ENCODE measurements at regions not wholly inside any gene's neighbourhood (a gene's known extent, or its start where the extent isn't known, plus 50 kb on each side); places are given as distances from the start of the nearest gene placed in this dataset.
A peak's percentile ranks its signal among the peaks of the same experiment; 100 is the strongest.

DNA sequence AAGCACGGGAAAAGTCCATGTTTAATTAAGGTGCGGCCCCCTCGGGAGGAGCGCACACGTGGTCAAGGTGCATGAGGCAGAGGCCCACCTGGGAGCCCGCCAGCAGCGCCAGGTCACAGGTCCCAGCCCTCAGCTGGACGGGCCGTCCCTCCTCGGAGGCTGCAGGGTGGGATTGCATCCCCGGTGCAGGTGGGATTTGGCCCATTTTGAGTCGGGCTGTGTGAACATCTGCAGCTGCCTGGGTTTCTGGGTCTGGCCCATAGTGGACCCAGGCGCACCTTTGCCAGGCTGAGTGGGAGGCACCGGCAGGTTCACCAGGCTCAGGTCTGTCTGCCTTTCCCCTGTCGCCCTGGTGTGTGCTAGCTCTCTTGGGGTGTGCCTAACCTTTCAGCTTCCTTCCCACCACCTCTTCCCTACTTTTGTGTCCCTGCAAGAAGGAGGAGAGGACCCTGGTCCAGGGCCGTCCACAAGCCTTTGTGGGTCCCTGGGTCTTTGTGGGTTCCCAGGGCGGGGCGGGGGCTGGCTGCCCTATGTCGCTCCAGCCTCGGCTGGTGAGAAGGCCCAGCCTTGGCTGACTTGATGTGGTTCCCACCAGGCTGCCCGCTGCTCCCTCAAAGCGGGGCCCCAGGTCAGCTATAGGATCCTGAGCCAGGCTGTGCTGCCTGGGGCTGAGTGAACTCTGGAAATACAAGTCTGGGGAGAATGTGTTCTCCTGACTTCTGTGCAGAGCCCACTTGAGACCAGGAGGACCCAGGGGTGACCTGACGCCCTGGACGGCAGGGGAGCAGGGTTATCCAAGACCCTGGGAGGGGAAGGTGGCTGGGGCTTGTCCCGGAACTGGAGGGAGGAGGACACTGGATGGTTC is 186.7 kb upstream of the SHH start:
- ATAC-seq (ENCODE audit: low FRiP score) (no peak), DNase-seq (peak in 1 of 2 donors; percentile 46)
- Histone ChIP-seq H3K4me1 (ENCODE audit: control insufficient read depth in 1 of 2, insufficient read depth in 2 of 2, low read length in 2 of 2) (no peaks in the 10 kb centered on the region), H3K9me3 (ENCODE audit: control insufficient read depth, low read length) (no peaks in the 10 kb centered on the region), H3K4me3 (ENCODE audit: low read length in 2 of 2) (no peak overlapping the region), H3K36me3 (ENCODE audit: control insufficient read depth in 1 of 2, insufficient read depth in 2 of 2, low read length in 1 of 2) (no peaks in the 10 kb centered on the region), H3K27ac (ENCODE audit: low read depth in 1 of 2, low read length in 2 of 2) (no peak overlapping the region), H3K27me3 (ENCODE audit: control insufficient read depth in 1 of 2, insufficient read depth in 2 of 2, low read length in 1 of 2) (no peaks in the 10 kb centered on the region)
- intact Hi-C loops (cut with DNase I): no loop called here
- 88 to 89% methylated on average over 25 of the region's 25 CpGs for WGBS, 2 donors

DNA sequence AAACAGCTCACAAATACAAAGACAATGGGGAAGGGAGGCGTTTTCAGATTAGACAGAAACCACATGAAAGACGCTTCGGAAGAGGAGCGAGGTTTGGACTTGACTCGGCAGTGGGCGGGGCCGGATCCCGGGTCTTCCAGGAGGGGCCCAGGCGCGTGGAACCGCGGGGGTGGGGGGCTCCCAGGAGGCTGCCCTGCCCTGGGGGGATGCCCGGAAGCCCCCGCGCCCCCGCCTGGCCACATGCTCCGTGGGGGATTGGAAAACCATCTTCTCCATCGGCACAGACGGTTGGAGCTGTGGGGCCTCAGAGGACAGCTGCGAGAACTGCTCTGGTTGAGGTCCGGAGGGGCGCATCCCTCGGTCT is 186.0 kb upstream of the SHH start:
- Histone ChIP-seq H3K9me3 (ENCODE audit: control insufficient read depth, low read length) (no peaks in the 10 kb centered on the region), H3K27me3 (ENCODE audit: control insufficient read depth in 1 of 2, insufficient read depth in 2 of 2, low read length in 1 of 2) (no peaks in the 10 kb centered on the region), H3K27ac (ENCODE audit: low read depth in 1 of 2, low read length in 2 of 2) (no peak overlapping the region), H3K4me1 (ENCODE audit: control insufficient read depth in 1 of 2, insufficient read depth in 2 of 2, low read length in 2 of 2) (no peaks in the 10 kb centered on the region), H3K36me3 (ENCODE audit: control insufficient read depth in 1 of 2, insufficient read depth in 2 of 2, low read length in 1 of 2) (no peaks in the 10 kb centered on the region), H3K4me3 (ENCODE audit: low read length in 2 of 2) (no peak overlapping the region)
- WGBS, 2 donors: 78 to 79% methylated on average over 23 of the region's 23 CpGs
- DNase-seq (peak in 1 of 2 donors; percentile 66), ATAC-seq (ENCODE audit: low FRiP score) (no peak)
- intact Hi-C loops (cut with DNase I): no loop called here

DNA sequence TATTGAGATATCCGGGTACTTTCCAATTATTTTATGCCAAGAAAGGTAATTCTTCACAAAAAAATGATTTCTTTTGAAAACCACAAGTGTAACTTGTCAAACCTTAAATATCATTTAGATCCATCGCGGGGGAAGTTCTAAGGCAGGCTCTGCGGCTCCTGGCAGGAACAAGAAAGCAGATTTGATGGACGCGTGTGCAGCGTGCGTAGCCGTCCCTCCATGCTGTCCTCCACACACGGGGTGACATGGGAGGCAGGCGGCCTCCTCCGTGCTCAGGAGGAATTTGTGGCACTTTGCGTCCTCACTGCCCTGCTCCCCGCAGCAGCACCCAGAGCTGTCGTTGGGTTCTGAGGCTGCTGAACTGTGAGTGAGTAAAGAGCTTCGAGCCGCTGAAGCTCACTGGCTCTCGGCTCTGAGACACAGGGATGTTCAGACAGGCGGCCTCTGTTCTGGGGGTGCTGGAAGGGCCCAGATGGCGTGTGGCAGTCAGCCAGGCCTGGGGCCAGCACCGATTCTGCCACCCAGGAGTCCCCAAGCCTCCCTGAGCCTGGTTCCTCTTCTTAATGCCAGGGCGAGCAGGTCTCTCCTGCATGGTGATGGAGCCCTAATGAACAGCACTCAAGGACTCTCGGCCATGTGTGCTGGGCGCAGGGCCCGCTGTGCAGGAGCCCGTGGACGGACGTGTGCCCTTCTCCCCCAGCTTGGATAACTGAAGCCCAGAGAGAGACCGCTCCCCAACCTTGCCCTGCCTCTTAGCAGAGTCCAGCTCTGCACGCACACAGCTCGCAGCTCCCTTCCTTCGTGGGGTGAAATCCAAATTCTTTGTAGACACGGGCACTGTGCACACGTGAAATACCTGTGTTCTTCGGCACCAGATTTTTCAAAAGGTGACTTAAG is 185.4 kb upstream of the SHH start:
- peak in 1 of 2 donors; percentile 33 for DNase-seq
- Histone ChIP-seq H3K27ac (ENCODE audit: low read depth in 1 of 2, low read length in 2 of 2) (no peak overlapping the region), H3K27me3 (ENCODE audit: control insufficient read depth in 1 of 2, insufficient read depth in 2 of 2, low read length in 1 of 2) (no peaks in the 10 kb centered on the region), H3K4me3 (ENCODE audit: low read length in 2 of 2) (no peak overlapping the region), H3K36me3 (ENCODE audit: control insufficient read depth in 1 of 2, insufficient read depth in 2 of 2, low read length in 1 of 2) (no peaks in the 10 kb centered on the region), H3K4me1 (ENCODE audit: control insufficient read depth in 1 of 2, insufficient read depth in 2 of 2, low read length in 2 of 2) (no peaks in the 10 kb centered on the region), H3K9me3 (ENCODE audit: control insufficient read depth, low read length) (no peaks in the 10 kb centered on the region)
- 77 to 80% methylated on average over 35 of the region's 35 CpGs for WGBS, 2 donors
- no peak for ATAC-seq (ENCODE audit: low FRiP score)
- intact Hi-C loops (cut with DNase I): no loop called here

DNA sequence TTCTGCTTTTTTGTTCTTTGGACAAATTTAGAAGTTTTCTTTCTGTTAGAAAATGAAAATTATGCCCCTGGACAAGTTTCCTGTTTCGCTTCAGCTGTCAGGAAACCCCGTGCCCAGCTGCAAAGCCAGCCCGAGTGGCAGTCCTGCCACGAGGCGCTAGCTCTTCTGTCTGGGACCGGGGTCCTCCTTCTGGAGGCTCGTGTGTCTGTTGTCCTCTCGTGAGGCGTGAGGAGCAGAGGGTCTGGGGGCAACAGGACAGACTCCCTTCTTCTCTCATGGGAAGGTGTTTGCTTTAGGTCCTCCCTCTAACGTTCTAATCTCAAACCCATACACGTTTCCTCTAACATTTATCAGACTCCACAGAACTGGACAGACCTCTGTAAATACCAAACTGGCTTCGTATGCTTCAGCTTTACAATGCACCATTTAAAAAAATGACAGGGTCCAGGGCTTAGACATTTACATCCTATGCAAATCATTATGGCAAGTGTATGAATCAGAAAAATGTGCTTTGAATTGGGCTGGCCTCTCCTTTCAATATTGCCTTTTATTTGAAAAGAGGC is 184.5 kb upstream of the SHH start:
- intact Hi-C loops (cut with DNase I): no loop called here
- H3K27me3 ChIP-seq (ENCODE audit: control insufficient read depth in 1 of 2, insufficient read depth in 2 of 2, low read length in 1 of 2): no peaks in the 10 kb centered on the region
- no peaks in the 10 kb centered on the region for H3K4me1 ChIP-seq (ENCODE audit: control insufficient read depth in 1 of 2, insufficient read depth in 2 of 2, low read length in 2 of 2)
- H3K9me3 ChIP-seq (ENCODE audit: control insufficient read depth, low read length): no peaks in the 10 kb centered on the region
- WGBS, 2 donors: 45 to 59% methylated on average over 12 of the region's 12 CpGs
- no peak overlapping the region for H3K27ac ChIP-seq (ENCODE audit: low read depth in 1 of 2, low read length in 2 of 2)
- no peak for ATAC-seq (ENCODE audit: low FRiP score)
- no peaks in the 10 kb centered on the region for H3K36me3 ChIP-seq (ENCODE audit: control insufficient read depth in 1 of 2, insufficient read depth in 2 of 2, low read length in 1 of 2)
- H3K4me3 ChIP-seq (ENCODE audit: low read length in 2 of 2): no peak overlapping the region
- peak in 1 of 2 donors; percentile 61 for DNase-seq

DNA sequence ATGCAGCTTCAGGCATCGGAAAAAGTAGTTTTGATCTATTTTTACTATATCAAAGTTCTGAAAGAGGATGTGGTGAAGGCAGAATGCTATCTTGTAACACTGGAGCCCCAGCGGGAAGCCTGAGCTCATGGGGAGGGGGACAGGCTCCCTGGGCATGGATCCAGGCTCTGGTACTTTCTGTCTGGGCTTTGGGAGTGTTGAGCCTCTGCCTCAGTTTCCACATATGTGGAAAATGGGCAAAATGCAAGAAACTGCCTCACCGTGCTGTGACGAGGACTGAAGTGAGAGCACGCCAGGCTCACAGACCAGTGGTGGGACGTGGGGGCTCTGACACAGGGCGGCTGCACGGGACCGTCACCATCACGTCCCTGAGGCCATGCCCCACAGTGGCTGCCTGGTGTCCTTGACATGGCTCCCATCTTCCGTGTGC is 182.9 kb upstream of the SHH start:
- H3K27ac ChIP-seq (ENCODE audit: low read depth in 1 of 2, low read length in 2 of 2): no peak overlapping the region
- no peaks in the 10 kb centered on the region for H3K9me3 ChIP-seq (ENCODE audit: control insufficient read depth, low read length)
- intact Hi-C loops (cut with DNase I): no loop called here
- H3K27me3 ChIP-seq (ENCODE audit: control insufficient read depth in 1 of 2, insufficient read depth in 2 of 2, low read length in 1 of 2): no peaks in the 10 kb centered on the region
- no peaks in the 10 kb centered on the region for H3K36me3 ChIP-seq (ENCODE audit: control insufficient read depth in 1 of 2, insufficient read depth in 2 of 2, low read length in 1 of 2)
- no peaks in the 10 kb centered on the region for H3K4me1 ChIP-seq (ENCODE audit: control insufficient read depth in 1 of 2, insufficient read depth in 2 of 2, low read length in 2 of 2)
- no peak for ATAC-seq (ENCODE audit: low FRiP score)
- WGBS, 2 donors: 78 to 80% methylated on average over 11 of the region's 11 CpGs
- H3K4me3 ChIP-seq (ENCODE audit: low read length in 2 of 2): no peak overlapping the region
- DNase-seq: peak; percentile 12 to 33

DNA sequence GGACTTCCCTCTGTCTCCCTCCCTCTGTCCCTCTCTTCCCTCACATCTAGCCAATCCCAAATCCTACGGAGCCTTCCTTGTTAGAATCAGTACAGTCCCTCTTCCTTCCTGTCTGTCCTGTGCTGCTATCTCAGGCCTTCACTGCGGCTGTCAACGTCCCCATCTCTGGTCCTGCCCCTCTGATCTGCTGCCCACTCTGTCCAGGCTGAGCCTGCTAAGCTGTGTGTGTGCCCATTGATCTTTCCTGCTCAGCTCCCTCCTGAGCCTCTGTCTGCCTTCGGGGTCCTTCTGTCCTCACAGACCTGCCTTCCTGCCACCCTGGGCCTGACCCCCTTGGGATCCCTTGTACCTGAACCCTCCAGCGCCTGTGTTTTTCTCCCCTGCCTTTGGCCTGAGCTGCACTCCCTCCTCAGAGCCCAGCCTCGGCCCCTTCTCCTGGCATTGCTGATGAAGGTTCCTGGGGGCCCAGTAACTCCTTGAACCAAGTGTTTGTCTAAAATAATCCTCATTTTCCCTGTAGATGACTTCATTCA is 182.1 kb upstream of the SHH start:
- 65% methylated on average over 6 of the region's 6 CpGs for WGBS, 2 donors
- peak; percentile 23 to 43 for DNase-seq
- no peak overlapping the region for H3K4me3 ChIP-seq (ENCODE audit: low read length in 2 of 2)
- intact Hi-C loops (cut with DNase I): no loop called here
- no peaks in the 10 kb centered on the region for H3K9me3 ChIP-seq (ENCODE audit: control insufficient read depth, low read length)
- no peaks in the 10 kb centered on the region for H3K27me3 ChIP-seq (ENCODE audit: control insufficient read depth in 1 of 2, insufficient read depth in 2 of 2, low read length in 1 of 2)
- ATAC-seq (ENCODE audit: low FRiP score): no peak
- no peaks in the 10 kb centered on the region for H3K36me3 ChIP-seq (ENCODE audit: control insufficient read depth in 1 of 2, insufficient read depth in 2 of 2, low read length in 1 of 2)
- H3K27ac ChIP-seq (ENCODE audit: low read depth in 1 of 2, low read length in 2 of 2): no peak overlapping the region
- no peaks in the 10 kb centered on the region for H3K4me1 ChIP-seq (ENCODE audit: control insufficient read depth in 1 of 2, insufficient read depth in 2 of 2, low read length in 2 of 2)

DNA sequence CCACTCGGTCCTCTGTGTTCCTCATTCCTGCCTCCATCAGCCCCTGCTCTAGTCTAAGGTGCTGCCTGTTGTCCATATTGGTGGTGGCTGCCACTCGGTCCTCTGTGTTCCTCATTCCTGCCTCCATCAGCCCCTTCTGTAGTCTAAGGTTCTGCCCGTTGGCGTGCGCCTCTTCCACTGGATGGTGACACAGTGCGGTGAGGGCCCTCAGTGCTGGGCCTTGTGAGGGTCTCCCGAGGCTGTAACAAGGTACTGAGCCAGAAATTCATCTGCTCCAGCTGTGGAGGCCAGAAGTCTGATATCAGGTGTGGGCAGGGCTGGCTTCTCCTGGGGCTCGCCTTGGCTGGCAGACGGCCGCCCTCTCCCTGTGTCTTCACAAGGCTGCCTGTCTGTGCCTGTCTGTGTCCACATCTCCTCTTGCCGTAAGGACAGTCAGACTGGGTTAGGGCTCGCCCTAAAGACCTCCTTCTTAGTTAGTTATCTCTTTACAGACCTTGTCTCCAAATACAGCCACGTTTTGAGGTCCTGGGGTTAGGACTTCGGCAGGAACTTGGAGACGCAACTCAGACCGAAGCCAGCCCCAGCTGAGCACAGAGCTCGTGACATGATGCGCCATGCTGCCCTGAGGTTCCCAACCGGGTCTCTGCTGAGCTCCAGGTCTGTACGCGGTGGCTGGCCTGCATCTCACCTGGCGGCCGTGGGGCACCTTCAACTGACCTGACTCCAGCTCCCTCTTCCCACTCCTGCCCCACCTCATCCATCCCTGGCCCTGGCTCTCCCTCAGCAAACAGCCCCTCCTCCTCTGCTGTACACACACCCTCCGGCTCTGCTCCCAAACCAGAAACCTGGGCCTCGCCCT is 181.4 kb upstream of the SHH start:
- WGBS, 2 donors: 81 to 82% methylated on average over 25 of the region's 25 CpGs
- no peak overlapping the region for H3K4me3 ChIP-seq (ENCODE audit: low read length in 2 of 2)
- H3K27me3 ChIP-seq (ENCODE audit: control insufficient read depth in 1 of 2, insufficient read depth in 2 of 2, low read length in 1 of 2): no peaks in the 10 kb centered on the region
- intact Hi-C loops (cut with DNase I): no loop called here
- DNase-seq (peak; percentile 18 to 61), ATAC-seq (ENCODE audit: low FRiP score) (peak; percentile 20)
- no peaks in the 10 kb centered on the region for H3K4me1 ChIP-seq (ENCODE audit: control insufficient read depth in 1 of 2, insufficient read depth in 2 of 2, low read length in 2 of 2)
- no peaks in the 10 kb centered on the region for H3K9me3 ChIP-seq (ENCODE audit: control insufficient read depth, low read length)
- no peak overlapping the region for H3K27ac ChIP-seq (ENCODE audit: low read depth in 1 of 2, low read length in 2 of 2)
- H3K36me3 ChIP-seq (ENCODE audit: control insufficient read depth in 1 of 2, insufficient read depth in 2 of 2, low read length in 1 of 2): no peaks in the 10 kb centered on the region

DNA sequence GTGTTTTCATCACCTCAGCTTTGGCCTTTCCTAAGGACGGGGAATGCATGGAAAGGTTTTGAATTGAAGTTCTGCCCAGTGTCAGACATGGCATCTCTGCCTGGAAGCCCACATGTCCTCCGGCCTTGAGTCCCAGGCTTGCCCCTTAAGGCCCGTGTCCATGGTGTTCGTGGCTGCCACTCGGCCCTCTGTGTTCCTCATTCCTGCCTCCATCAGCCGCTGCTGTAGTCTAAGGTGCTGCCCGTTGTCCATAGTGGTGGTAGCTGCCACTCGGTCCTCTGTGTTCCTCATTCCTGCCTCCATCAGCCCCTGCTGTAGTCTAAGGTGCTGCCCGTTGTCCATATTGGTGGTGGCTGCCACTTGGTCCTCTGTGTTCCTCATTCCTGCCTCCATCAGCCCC is 180.7 kb upstream of the SHH start:
- no peaks in the 10 kb centered on the region for H3K27me3 ChIP-seq (ENCODE audit: control insufficient read depth in 1 of 2, insufficient read depth in 2 of 2, low read length in 1 of 2)
- ATAC-seq (ENCODE audit: low FRiP score) (no peak), DNase-seq (peak; percentile 11 to 46)
- no peaks in the 10 kb centered on the region for H3K4me1 ChIP-seq (ENCODE audit: control insufficient read depth in 1 of 2, insufficient read depth in 2 of 2, low read length in 2 of 2)
- no peak overlapping the region for H3K27ac ChIP-seq (ENCODE audit: low read depth in 1 of 2, low read length in 2 of 2)
- intact Hi-C loops (cut with DNase I): no loop called here
- H3K36me3 ChIP-seq (ENCODE audit: control insufficient read depth in 1 of 2, insufficient read depth in 2 of 2, low read length in 1 of 2): no peaks in the 10 kb centered on the region
- H3K9me3 ChIP-seq (ENCODE audit: control insufficient read depth, low read length): no peaks in the 10 kb centered on the region
- no peak overlapping the region for H3K4me3 ChIP-seq (ENCODE audit: low read length in 2 of 2)
- 83 to 85% methylated on average over 9 of the region's 9 CpGs for WGBS, 2 donors
